ENCODE measurements at regions not wholly inside any gene's neighbourhood (a gene's known extent, or its start where the extent isn't known, plus 50 kb on each side); places are given as distances from the start of the nearest gene placed in this dataset.
"Not testable (repeated sequence)": the region's sequence is repeated elsewhere in the genome, so short reads cannot be mapped to it uniquely, and the experiment has no call there.

GRCh38 chr1:229118477-229119061, 152.3 kb upstream of the RAB4A start:
- no peak for ATAC-seq

- ATAC-seq, result no peak
Measured at GRCh38 chr1:229119161-229119560, 151.8 kb upstream of the RAB4A start.

- no peak for ATAC-seq
Measured at GRCh38 chr1:229119876-229120275, 151.0 kb upstream of the RAB4A start.

- no peak for ATAC-seq
Measured at GRCh38 chr1:229121845-229122436, 149.0 kb upstream of the RAB4A start.

GRCh38 chr1:229122606-229123005, 148.3 kb upstream of the RAB4A start:
- ATAC-seq, result no peak

- no peak for ATAC-seq
Measured at GRCh38 chr1:229124116-229124515, 146.8 kb upstream of the RAB4A start.

GRCh38 chr1:229124520-229125124, 146.3 kb upstream of the RAB4A start:
- no peak for ATAC-seq

- peak in 1 of 2 donors; percentile 33 for ATAC-seq
Measured at GRCh38 chr1:229127301-229127700, 143.6 kb upstream of the RAB4A start.

GRCh38 chr1:229128066-229128608, 142.8 kb upstream of the RAB4A start:
- no peak for ATAC-seq

GRCh38 chr1:229129301-229130027, 141.4 kb upstream of the RAB4A start:
- no peak for ATAC-seq

- no peak for ATAC-seq
Measured at GRCh38 chr1:229130028-229130668, 140.8 kb upstream of the RAB4A start.

GRCh38 chr1:229131243-229132105, 139.4 kb upstream of the RAB4A start:
- no peak for ATAC-seq

- no peak for ATAC-seq
Measured at GRCh38 chr1:229132106-229132443, 138.8 kb upstream of the RAB4A start.

GRCh38 chr1:229132706-229133105, 138.2 kb upstream of the RAB4A start:
- ATAC-seq, result no peak

GRCh38 chr1:229133151-229133550, 137.8 kb upstream of the RAB4A start:
- no peak for ATAC-seq

- ATAC-seq, result no peak
Measured at GRCh38 chr1:229133811-229134210, 137.1 kb upstream of the RAB4A start.

- not testable (repeated sequence) for ATAC-seq
Measured at GRCh38 chr1:229134381-229135217, 136.3 kb upstream of the RAB4A start.

GRCh38 chr1:229135773-229136172, 135.1 kb upstream of the RAB4A start:
- no peak for ATAC-seq

GRCh38 chr1:229136822-229137221, 134.1 kb upstream of the RAB4A start:
- ATAC-seq, result no peak

- no peak for ATAC-seq
Measured at GRCh38 chr1:229137271-229137670, 133.6 kb upstream of the RAB4A start.

GRCh38 chr1:229138058-229138457, 132.9 kb upstream of the RAB4A start:
- no peak for ATAC-seq

All from activated CD4-positive, CD25-positive, alpha-beta regulatory T cell treated with anti-CD3 and anti-CD28 coated beads, Interleukin-2, amount 50 U/mL, for 24 hours (primary cell).